ENCODE measurements at regions not wholly inside any gene's neighbourhood (a gene's known extent, or its start where the extent isn't known, plus 50 kb on each side); places are given as distances from the start of the nearest gene placed in this dataset.

- TF ChIP-seq POLR2A (IDR thresholded peaks at IDR 0.05; ENCODE audit: low read length), result no peak
- no peak for TF ChIP-seq GATA1 (IDR thresholded peaks at IDR 0.05; ENCODE audit: low read depth, low read length)
These were observed 328.1 kb downstream of the MZT1 start for GRCh38 chr13:72399351-72399750.

Measured in erythroblast (primary cell).